SKM-1 treated with dmso at 0.1 percent for 144 hours (cell line): ENCODE measurements at regions not wholly inside any gene's neighbourhood (a gene's known extent, or its start where the extent isn't known, plus 50 kb on each side); places are given as distances from the start of the nearest gene placed in this dataset.
"Not testable (repeated sequence)": the region's sequence is repeated elsewhere in the genome, so short reads cannot be mapped to it uniquely, and the experiment has no call there.

Source experiments
- DNase-seq: peaks from one replicate; lab custom pipeline; 2025; ENCODE audit not compliant: unreplicated experiment; lab: John Stamatoyannopoulos, UW

DNA sequence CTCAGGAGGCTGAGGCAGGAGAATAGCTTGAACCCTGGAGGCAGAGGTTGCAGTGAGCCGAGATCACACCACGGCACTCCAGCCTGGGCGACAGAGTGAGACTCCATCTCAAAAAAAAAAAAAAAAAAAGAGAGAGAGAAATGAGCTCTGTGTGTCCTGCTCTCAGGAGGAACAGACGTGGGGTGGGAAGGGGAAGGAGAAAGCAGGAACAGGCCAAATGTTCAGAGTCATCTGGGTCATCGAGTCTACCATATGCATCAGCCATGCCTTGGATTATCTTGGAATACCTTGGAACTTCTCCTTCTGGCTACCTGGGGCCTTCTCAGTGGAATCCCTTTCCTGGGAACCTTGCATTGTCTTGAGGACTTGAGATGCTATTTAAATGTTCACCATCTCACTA is 51.7 kb upstream of the ZFHX3 start:
- DNase-seq: not testable (repeated sequence)
